A549 (cell line): ENCODE measurements at regions not wholly inside any gene's neighbourhood (a gene's known extent, or its start where the extent isn't known, plus 50 kb on each side); places are given as distances from the start of the nearest gene placed in this dataset.

Experiments used
- CHD2 ChIP-seq: fragments of 150-350 bp; IDR thresholded peaks from 2 replicates; pipeline ENCODE4 v1.6.1; 2014; ENCODE audit warnings: low read length; ENCODE audit not compliant: partially characterized antibody
- CTCF ChIP-seq: fragments of >200 bp; sonication (Bioruptor Twin); formaldehyde crosslinking; IDR thresholded peaks from 3 replicates; pipeline ENCODE4 v1.5.1; 2016
- ESRRA ChIP-seq: fragments of 150-350 bp; IDR thresholded peaks from 2 replicates; pipeline ENCODE4 v1.6.1; 2014; ENCODE audit warnings: mild to moderate bottlenecking, low read length, borderline replicate concordance
- PBX3 ChIP-seq: IDR thresholded peaks from 2 replicates; pipeline ENCODE4 v1.6.1; 2012
- POLR2A ChIP-seq: IDR thresholded peaks from 2 replicates; pipeline ENCODE4 v1.6.1; 2012; ENCODE audit warnings: mild to moderate bottlenecking, low read length
- SREBF2 ChIP-seq: fragments of 450-650 bp; IDR thresholded peaks from 2 replicates; pipeline ENCODE4 v1.6.1; 2014; ENCODE audit warnings: mild to moderate bottlenecking, moderate library complexity

GRCh38 chr12:91423693-91424050 is 241.1 kb upstream of the DCN start:
- TF ChIP-seq CTCF (no peak), ESRRA (no peak), SREBF2 (no peak), CHD2 (no peak), POLR2A (no peak), PBX3 (no peak)
